Limb (tissue), 2 donors: ENCODE measurements at regions not wholly inside any gene's neighbourhood (a gene's known extent, or its start where the extent isn't known, plus 50 kb on each side); places are given as distances from the start of the nearest gene placed in this dataset.
A peak's percentile ranks its signal among the peaks of the same experiment; 100 is the strongest.

Experiments
- DNase-seq, 2 donors: peaks; one replicate each; pipeline ENCODE4 v3.0.0-alpha.2; 2016; ENCODE audit errors: extremely low spot score in 2 of 2

DNA sequence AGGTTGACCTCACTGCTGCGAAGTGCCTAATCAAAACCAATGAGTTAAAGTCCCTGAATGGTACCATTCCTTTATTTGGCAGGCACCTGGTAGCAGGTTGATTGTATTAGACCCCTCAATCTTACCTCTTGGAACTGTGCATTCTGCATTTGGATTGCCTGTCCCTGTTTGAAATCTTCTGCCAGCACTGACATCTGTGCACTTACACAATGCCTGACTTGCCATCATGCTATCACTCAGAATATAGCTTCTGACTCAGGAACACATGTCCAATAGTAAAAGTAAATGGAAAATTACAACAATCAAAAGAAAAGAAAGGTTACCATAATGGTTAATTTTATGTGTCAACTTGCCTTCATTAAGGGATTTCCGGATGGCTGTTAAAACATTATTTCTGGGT, 366.0 kb upstream of the PDGFD start:
- DNase-seq = no peak

DNA sequence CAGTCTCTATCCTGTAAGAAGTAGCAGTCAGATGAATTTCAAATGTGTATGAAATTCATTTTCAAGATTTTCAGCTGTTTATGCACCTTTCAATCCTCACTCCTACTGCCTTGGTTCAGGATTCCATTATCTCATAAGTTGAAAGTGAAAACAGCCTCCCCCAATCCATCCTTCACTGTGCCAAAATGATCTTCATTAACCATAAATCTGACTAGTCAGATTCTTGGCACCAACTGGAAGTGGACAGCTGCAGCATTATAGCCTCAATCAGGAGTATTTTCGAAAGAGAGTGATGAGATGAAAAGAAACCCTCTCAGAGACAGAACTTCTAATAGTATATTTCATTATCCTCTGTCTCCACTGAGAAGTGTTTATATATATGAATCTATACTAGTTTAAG, 365.3 kb upstream of the PDGFD start:
- no peak for DNase-seq

DNA sequence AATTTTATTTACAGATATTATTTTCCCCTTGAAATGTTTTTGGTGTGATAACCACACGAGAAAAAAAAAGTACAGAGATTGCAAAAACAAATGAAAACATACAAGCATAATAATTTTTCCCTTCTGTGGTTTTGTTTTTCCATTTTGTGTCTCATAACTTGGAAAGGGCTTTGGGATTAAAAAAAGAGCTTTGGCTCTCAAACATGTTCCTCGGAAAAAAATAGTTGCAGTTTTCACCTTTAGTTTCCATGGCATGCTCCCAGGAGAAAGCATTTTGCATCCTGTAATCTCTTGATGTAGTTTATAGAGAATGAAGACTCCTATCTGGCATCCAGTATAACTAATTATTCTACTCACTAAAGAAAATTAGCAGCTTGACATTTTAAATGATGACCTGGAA, 362.1 kb upstream of the PDGFD start:
- DNase-seq = no peak

DNA sequence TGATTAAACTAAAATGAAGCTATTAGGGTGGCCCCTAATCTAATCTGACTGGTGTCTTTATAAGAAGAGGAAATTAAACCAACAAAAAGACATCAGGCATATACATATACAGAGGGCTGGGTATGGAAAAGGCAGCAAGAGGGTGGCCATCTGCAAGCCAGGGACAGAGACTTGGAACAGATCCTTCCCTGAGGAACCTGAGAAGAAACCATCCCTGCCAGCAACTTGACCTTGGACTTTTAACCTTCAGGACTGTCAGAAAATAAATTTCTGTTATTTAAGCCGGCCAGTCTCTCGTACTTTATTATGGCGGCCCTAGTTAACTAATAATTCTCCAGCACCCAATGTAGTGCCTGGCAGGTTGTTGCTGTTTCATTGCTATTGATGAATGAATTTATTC, 361.5 kb upstream of the PDGFD start:
- no peak for DNase-seq

DNA sequence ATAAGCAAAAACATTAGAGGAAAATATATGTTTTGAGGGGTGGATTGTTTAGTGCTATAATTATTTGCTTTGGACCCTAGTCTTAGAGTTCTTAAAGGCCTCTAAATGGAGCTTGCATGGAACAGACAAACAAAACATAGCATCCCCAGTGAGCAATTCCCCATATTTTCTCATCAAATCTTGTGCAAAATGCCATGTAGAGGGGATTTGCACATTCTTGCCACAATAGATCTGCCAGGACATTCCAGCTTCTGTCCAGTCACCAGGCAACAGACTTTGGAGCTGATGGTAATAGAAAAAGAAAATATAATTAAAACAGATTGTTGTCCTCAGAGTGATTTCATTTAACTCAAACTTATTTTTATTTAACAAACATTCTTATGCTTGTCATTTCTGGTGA, 360.3 kb upstream of the PDGFD start:
- no peak for DNase-seq

DNA sequence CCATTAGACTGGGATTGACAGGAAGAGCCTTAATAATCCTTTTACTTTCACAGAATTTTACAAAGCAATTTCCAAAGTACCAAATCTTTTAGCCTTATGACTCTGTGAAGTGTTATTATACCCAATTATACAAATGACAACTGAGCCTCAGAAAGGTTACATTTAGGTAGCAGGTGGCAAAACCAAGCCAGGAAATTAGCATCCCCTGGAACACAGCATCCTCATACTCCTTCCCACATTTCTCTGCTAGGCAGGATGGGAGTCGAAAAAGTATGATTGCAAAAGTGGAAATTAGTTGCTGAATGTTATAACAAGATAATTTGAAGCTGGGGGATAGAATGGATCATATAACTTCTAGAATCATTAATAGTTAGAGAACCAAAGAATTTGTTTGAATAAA, 359.7 kb upstream of the PDGFD start:
- no peak for DNase-seq

DNA sequence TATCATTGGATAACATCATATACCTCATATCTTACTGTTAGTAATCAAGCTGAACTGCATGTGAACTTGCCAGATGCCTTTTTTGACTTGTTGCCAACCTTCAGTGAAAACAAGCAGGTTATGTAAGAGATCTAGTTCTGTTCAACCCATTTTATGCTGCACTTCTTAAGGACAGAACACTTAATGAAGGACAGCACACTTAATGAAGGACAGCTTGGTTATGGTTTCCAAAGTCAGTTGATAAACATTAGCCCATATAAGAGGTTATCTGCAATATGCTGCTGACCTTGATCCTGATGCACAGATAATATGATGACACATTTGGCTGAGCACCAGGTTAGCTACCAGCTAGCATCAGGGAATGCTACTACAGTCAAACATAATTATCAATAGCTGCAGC, 358.7 kb upstream of the PDGFD start:
- peak in 1 of 2 donors; percentile 24 for DNase-seq

DNA sequence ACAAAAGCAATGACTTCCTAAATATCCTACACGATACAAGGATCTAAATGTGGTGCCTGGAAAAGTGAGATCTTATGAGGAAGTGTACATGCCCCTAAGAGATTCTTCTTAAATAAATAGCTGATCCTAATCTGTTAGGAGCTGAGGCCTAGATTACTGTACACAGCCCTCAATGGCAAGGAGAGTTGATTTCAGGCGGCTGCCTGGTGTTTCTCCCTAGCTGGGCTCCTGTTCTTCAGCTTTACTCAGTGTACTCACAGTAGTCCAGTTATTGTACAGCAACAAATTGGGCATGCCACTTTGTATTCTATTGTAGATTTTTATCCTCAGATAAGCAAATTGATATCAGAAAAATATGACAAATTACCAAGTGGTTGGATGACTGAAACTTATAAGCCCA, 358.2 kb upstream of the PDGFD start:
- no peak for DNase-seq

DNA sequence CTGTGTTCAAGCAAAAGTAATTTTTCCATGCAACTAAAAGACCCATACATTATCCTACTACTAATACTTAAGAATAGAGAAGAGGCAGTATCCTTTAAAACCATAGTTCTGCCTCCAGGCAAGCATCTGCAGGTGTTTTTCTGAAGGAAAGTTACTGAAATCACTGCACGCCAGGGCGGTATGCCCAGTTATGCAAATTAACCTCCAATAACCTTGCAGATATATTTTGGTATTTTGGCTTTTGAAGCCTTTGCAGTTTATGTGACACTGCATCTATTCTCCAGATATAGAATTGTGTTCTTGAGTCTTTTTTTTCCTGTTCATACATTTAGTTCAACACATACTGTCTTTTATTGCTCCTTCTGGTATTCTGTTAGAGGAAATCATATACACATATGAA, 346.2 kb upstream of the PDGFD start:
- no peak for DNase-seq

DNA sequence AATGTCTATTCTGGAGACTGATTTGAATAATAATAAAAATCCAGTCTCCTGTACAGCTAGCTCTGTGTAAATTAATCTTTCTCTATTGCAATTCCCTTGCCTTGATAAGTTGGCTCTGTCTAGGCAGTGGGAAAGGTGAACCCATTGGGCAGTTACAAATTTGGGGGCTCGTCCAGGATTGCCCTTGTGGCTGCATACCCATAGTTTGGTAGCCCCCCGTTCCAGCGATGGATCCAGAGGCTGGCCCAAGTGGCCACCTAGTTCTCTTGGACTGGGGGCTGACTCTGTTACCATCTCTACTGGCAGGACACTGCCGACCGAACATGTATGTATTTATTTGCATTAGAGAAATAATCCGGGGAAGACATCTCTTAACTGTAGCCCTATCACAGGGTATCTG, 326.2 kb upstream of the PDGFD start:
- DNase-seq = no peak

DNA sequence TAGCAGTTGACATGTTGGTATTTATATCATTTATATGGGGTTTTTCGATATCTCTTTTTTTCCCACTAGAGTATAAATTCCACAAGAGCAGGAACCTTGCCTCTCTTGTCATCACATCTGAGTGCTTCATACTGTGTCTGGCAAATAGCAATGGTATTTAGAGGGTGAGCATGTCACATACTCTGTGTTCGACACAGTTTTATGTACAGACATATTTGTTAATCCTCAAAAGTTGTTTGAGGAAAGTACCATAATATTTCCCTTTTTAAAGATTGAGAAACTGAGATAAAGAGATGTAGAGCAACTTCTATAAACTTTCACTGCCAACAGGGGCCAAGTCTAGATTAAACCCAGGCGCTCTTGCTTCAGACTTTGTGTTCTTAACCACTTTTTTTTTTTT, 324.6 kb upstream of the PDGFD start:
- no peak for DNase-seq

DNA sequence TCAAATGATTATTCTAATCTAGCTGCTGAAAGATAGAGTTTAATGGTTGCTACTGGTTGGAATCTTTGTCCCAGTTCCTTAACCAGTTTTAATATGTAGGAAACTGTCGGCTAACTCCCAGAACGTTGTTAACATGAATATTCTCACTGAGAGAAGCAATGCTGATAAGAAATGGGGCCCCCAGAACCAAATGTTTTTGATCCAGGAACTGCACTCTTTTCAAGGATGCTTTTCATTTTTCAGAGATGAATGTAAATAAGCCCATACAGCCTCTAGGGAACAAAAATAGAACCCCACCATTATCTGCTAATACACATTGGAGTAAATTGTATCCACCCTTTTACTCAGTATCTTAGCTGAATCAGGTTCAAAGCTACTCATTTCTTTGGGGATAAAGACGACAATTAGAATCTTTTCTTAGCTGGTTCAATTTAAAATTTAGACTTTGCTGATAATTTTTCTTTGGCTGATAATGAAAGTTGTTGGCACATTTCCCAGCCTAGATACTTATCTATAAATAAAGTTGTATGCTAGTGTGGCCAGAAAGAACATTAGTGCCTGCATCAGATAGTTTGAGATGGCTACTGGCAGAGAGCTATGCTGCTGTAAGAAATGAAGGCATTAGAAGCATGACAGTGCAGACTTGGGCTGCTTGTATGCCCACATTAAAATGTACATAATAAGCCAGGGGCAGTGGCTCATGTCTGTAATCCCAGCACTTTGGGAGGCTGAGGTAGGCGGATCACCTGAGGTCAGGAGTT, 323.3 kb upstream of the PDGFD start:
- DNase-seq = no peak

DNA sequence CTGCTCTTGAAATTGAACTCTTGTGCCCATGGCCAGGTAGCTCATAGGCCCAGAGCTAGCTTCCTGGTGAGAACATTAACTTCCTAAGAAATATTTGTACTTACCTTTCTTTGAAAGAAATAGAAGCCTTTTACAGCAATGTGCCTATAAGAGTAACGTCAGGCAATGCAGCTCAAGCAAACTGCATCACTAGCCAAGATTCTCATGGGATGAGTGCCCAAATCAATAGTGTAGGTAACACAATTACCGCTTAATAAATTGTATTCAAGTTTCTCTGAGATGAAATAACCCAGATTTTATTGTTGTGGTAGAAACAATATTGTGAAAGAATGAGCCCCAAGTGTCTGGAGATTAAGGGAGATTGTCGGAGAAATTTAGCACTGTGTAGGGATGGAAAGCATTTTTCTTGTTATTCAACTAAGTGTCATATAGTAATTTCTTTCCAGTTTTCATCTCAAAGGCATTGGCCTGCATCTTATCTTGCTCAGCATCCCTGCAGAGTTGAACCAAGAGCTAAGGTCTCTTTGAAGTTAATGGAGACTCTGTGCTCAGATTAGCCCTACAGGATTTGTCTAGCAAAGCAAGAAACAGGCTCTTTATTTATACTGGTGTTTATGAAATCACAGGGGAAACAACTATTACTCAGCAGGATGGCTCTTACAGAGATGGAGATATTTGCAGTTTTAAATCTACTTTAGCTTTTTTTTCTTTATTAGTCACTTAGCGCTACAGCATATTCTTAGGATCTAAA, 321.0 kb upstream of the PDGFD start:
- DNase-seq = no peak

DNA sequence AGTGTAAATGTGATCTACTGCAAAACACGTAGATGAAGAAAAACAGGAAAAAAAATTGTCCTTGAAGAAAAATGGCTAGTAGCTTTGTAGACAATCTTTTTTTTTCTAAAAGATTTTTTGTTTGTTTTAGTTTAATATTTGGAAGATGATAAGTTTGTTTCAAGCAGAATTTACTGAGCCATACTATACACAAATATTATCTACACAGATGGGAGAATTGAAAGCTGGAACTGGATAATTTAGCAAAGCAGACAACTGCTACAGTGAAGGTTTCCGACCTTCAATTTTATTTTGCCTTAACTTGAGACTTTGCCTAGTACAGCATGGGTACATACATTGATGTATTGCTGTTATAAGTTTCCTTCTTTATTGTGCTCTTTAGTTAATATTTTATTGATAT, 313.0 kb upstream of the PDGFD start:
- DNase-seq = no peak

DNA sequence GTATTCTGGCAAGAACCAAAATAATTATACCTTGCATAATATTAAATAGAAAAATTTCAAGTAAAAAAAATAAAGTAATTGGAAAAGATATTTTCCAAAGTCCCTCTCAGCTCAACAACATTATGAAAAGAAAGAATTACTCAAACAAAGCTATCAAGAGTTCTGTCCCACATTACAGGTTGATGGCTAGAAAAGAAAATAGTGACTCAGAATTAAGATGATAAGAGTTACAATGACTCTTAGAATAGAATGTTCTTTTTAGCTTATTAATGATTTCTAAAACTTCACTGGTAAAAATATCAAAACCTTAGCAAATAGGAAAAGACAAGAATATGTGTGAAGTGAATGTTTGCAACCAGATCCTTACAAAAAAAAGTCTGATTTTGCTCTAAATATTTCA, 312.5 kb upstream of the PDGFD start:
- DNase-seq = no peak

DNA sequence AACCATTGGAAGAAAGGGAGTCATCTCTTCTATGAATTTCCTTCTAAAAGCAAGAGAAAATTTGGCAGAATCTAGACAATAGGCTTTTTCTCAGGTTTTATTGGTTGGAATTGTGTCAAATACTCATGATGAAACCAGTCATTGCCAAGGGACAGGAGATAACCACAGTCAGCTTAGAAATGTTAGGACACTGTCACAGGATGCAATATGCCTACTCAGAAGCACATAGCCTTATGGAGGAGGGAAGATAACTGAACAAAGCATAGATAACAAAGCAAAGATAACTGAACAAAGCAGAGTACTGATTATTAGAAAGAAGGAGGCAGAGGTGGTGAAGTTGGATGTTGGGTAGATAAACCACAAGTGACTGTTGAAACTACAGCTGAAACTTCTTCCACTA, 303.5 kb upstream of the PDGFD start:
- no peak for DNase-seq

DNA sequence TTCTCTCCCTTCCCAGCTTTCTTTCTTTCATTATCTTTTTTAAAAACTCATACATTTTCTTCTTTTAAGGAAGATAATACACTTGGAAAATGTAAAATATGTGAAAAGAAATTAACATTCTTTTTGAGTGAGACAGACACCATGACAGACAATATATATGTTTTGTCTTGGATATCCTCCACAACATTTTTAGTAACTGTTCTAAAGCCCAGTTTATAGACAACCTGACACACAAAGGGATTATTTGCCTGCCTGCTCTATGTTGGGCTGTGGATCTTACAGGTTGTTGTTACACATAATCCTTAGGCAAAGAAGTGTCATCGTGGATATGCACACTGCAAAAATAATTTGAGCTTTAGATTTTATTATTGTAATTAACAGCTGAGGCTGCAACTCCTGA, 301.4 kb upstream of the PDGFD start:
- DNase-seq = no peak

DNA sequence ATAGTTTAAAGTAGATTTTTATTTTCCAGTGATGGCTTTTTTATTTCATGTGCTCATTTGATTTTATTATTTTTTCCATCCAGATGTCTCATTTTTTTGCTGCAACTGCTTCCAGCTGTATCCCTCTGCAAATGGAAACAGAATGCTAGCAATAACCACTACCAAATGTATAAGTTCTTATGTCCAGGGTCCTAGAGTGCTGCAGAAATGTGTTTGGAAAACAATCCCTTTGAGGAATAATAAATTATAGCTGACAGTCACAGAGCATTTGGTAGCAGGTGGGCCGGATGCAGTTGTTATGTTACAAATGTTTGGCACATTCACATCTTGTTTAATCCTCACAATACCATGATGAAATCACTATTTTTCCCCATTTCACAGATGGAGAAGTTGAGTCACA, 300.7 kb upstream of the PDGFD start:
- peak in 1 of 2 donors; percentile 75 for DNase-seq

DNA sequence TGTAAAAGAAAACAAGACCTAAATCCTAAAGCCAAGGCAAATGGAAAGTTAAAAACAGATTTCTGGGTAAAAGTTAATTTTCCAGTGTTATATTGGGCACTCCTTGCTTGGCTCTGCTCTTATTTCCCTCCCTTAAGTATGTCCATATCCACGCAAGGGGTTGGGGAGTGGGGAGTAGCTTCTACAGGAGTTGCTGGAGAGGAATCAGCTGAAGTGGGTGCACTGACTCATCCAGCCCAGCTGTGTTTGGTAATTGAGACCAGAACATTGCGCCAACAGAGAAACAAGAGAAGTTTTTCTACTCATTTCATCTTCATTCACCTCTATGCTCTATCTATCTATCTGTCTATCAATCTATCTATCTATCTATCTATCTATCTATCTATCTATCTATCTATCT, 298.4 kb upstream of the PDGFD start:
- DNase-seq = no peak

DNA sequence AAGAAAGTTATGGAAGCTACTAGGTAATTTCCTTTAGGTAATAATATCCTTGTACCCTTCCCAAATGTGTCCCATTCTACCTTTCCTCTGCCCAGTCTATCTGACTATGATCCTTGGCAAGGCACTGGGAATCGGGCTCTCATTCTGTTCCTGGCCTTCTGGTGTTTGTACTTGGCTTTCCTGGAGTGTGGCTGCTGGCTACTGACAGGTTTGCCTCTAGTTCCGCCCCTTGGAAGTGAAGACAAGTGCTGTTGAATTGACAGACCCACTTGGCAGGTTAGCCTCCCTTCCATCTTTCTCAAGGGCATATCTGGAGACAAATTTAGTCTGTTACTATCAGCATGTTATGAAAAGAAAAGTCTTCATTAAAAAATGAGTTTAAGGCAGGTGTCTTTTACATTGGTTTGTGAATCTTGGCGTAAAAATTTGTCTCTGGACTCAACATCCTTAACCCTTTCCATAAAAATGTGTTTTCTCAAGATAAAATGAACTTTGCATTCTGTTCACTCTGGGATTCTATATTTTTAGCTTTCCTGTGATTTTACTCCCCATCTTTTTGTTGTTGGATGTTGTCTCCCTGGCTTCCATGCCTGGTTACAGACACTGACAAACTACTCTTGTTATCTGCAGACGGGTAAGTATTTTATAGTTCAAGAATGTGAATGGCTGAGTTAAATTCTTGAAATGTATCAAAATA, 287.4 kb upstream of the PDGFD start:
- DNase-seq = no peak

DNA sequence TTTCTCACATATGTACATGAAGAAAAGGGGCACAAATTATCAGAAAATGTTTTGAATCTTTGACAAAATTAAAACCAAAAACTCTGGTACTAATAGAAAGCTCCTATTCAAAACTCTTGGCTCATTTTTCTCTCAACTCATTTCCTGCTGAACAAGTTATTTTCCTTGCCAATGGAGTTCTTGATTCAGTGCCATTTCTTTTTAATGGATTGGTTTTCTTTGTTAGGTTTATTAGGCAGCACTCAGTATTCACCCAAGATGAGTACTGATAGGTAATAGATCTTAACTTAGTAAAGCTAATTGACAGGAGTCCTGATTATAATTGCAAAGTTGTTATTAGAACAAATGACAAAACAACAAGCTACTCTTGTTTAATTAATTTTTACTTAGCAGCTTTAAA, 279.4 kb upstream of the PDGFD start:
- peak in 1 of 2 donors; percentile 40 for DNase-seq

DNA sequence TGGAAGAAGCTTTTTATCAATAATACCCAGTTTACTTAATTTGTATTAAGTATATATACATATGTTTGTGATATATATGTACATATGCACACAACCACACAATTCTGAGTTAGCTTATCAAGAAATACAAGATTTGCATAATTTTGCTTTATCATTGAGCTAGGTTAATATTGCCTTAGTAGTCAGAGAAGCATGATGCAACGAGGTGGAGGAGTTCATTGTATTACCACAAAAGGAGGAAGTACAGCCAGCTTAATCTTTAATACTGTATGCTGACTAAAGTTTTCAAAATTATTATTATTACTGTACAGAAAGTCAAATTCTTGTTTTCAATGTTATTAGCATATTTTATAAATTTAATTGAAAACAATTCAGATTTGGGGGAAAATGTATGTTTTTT, 278.4 kb upstream of the PDGFD start:
- DNase-seq = no peak

DNA sequence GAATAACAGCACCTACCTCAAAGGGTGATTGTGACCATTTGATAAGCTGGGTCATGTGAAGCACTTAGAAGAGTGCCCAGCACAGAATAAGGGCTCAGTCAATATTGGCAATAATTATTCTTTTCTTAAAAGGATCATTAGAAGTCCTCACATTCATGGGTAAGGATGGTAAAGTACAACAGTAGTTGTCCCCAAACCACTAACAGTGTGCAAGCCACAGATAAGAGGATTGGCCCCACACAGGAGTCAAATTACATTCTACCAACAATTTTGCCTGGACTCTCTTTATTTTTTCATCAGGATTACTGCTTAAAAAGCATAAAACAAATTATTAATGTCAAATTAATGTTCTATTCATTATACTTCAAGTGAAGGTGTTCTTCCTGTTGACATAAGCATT, 271.5 kb upstream of the PDGFD start:
- DNase-seq = no peak
